ENCODE measurements at regions not wholly inside any gene's neighbourhood (a gene's known extent, or its start where the extent isn't known, plus 50 kb on each side); places are given as distances from the start of the nearest gene placed in this dataset.
"Not testable (repeated sequence)": the region's sequence is repeated elsewhere in the genome, so short reads cannot be mapped to it uniquely, and the experiment has no call there.

GRCh38 chr12:105590571-105590970 is 260.1 kb downstream of the C12orf75 start:
- no peaks in the 10 kb centered on the region for H3K27me3 ChIP-seq
- H3K4me3 ChIP-seq, result no peak overlapping the region
- H3K36me3 ChIP-seq, result no peaks in the 10 kb centered on the region
- TF ChIP-seq CTCF (IDR thresholded peaks at IDR 0.05), result no peak
- intact Hi-C loops (cut with DNase I), result no loop called here
- H3K27ac ChIP-seq, result no peak overlapping the region
- DNase-seq (no peak), ATAC-seq (no peak)
- H3K9me3 ChIP-seq, result no peaks in the 10 kb centered on the region
- no peaks in the 10 kb centered on the region for H3K4me1 ChIP-seq

GRCh38 chr12:105595440-105595839 is 264.9 kb downstream of the C12orf75 start:
- intact Hi-C loops (cut with DNase I), result no loop called here
- Histone ChIP-seq H3K4me3 (no peak overlapping the region), H3K9me3 (no peaks in the 10 kb centered on the region), H3K27ac (no peak overlapping the region), H3K27me3 (no peaks in the 10 kb centered on the region), H3K4me1 (no peaks in the 10 kb centered on the region), H3K36me3 (no peaks in the 10 kb centered on the region)
- ATAC-seq, result no peak
- no peak for DNase-seq
- no peak for TF ChIP-seq CTCF (IDR thresholded peaks at IDR 0.05)

- TF ChIP-seq CTCF (IDR thresholded peaks at IDR 0.05), result no peak
- intact Hi-C loops (cut with DNase I), result no loop called here
- no peak for ATAC-seq
- no peaks in the 10 kb centered on the region for H3K27me3 ChIP-seq
- H3K4me3 ChIP-seq, result no peak overlapping the region
- H3K9me3 ChIP-seq, result no peaks in the 10 kb centered on the region
- no peaks in the 10 kb centered on the region for H3K36me3 ChIP-seq
- DNase-seq, result no peak
- H3K4me1 ChIP-seq, result peaks cover 4% of the 10 kb centered on the region
- no peak overlapping the region for H3K27ac ChIP-seq
These were observed 266.2 kb downstream of the C12orf75 start for GRCh38 chr12:105596731-105597130.

- DNase-seq (no peak), ATAC-seq (no peak)
- intact Hi-C loops (cut with DNase I), result no loop called here
- Histone ChIP-seq H3K9me3 (no peaks in the 10 kb centered on the region), H3K4me1 (peaks cover 4% of the 10 kb centered on the region), H3K27me3 (no peaks in the 10 kb centered on the region), H3K36me3 (no peaks in the 10 kb centered on the region), H3K4me3 (no peak overlapping the region), H3K27ac (no peak overlapping the region)
- no peak for TF ChIP-seq CTCF (IDR thresholded peaks at IDR 0.05)
These were observed 267.5 kb downstream of the C12orf75 start for GRCh38 chr12:105598031-105598430.

GRCh38 chr12:105600911-105601545 is 270.5 kb downstream of the C12orf75 start:
- Histone ChIP-seq H3K4me3 (no peak overlapping the region), H3K36me3 (no peaks in the 10 kb centered on the region), H3K27ac (no peak overlapping the region), H3K27me3 (no peaks in the 10 kb centered on the region), H3K4me1 (peaks cover 4% of the 10 kb centered on the region), H3K9me3 (no peaks in the 10 kb centered on the region)
- ATAC-seq, result no peak
- intact Hi-C loops (cut with DNase I), result no loop called here
- TF ChIP-seq CTCF (IDR thresholded peaks at IDR 0.05), result no peak
- DNase-seq, result no peak

GRCh38 chr12:105602312-105602711 is 271.8 kb downstream of the C12orf75 start:
- intact Hi-C loops (cut with DNase I); H3K36me3 ChIP-seq: not testable (repeated sequence)

GRCh38 chr12:105604281-105604680 is 273.8 kb downstream of the C12orf75 start:
- H3K4me3 ChIP-seq; DNase-seq; H3K27me3 ChIP-seq; H3K27ac ChIP-seq; H3K9me3 ChIP-seq; intact Hi-C loops (cut with DNase I); ATAC-seq; H3K36me3 ChIP-seq; H3K4me1 ChIP-seq: not testable (repeated sequence)

More at GRCh38 chr12:105602312-105602711, 271.8 kb downstream of the C12orf75 start:
- H3K27me3 ChIP-seq, DNase-seq, H3K27ac ChIP-seq, ATAC-seq, H3K4me3 ChIP-seq, H3K4me1 ChIP-seq, H3K9me3 ChIP-seq: not testable (repeated sequence)

GRCh38 chr12:105606613-105607012 is 276.1 kb downstream of the C12orf75 start:
- H3K9me3 ChIP-seq; H3K4me3 ChIP-seq; intact Hi-C loops (cut with DNase I); H3K27me3 ChIP-seq; DNase-seq; H3K4me1 ChIP-seq; ATAC-seq; H3K27ac ChIP-seq; H3K36me3 ChIP-seq: not testable (repeated sequence)

GRCh38 chr12:105609001-105609400 is 278.5 kb downstream of the C12orf75 start:
- H3K36me3 ChIP-seq; DNase-seq; H3K4me1 ChIP-seq; H3K9me3 ChIP-seq; H3K27ac ChIP-seq; H3K27me3 ChIP-seq; H3K4me3 ChIP-seq; ATAC-seq; intact Hi-C loops (cut with DNase I): not testable (repeated sequence)
